RWPE1 (cell line): ENCODE measurements at regions not wholly inside any gene's neighbourhood (a gene's known extent, or its start where the extent isn't known, plus 50 kb on each side); places are given as distances from the start of the nearest gene placed in this dataset.
"Not testable (repeated sequence)": the region's sequence is repeated elsewhere in the genome, so short reads cannot be mapped to it uniquely, and the experiment has no call there.

ENCODE experiments used
- CTCF ChIA-PET: fragments of 350-600 bp; sonication (Branson Sonifier 250); formaldehyde crosslinking; extraction: SDS; loops from one replicate; lab custom pipeline; 2021; lab: Yijun Ruan, JAX
- POLR2A ChIA-PET: fragments of 400-600 bp; formaldehyde crosslinking; extraction: SDS; loops from one replicate; lab custom pipeline; 2020; ENCODE audit warnings: antibody characterized with exemption; ENCODE audit not compliant: low non-redundant PET; lab: Yijun Ruan, JAX
- DNase-seq: peaks from one replicate; pipeline ENCODE4 v3.0.0; 2012; ENCODE audit warnings: low spot score
- H3K27ac ChIP-seq: fragments of 450-650 bp; 2 replicates; pipeline ENCODE4 v1.5.1; 2017
- CTCF ChIP-seq: fragments of 450-650 bp; conservative IDR thresholded peaks from 2 replicates; pipeline ENCODE4 v1.5.1; 2017; ENCODE audit warnings: low read depth, mild to moderate bottlenecking

- no peak overlapping the region for H3K27ac ChIP-seq
- DNase-seq, result no peak
- POLR2A ChIA-PET, result no interaction called here
- CTCF ChIA-PET, result interaction anchor here (0.5 to 0.7 kb wide), 2 partner anchors 19 to 1286 kb away, joined by 3 read pairs; no protein-coding TSS in a partner anchor
- TF ChIP-seq CTCF, result no peak
These were observed 135.9 kb downstream of the MACROH2A1 start for GRCh38 chr5:135263022-135263668.

GRCh38 chr5:135262364-135262763 is 136.7 kb downstream of the MACROH2A1 start:
- CTCF ChIA-PET, result no interaction called here
- no peak for DNase-seq
- POLR2A ChIA-PET, result no interaction called here
- TF ChIP-seq CTCF, result no peak
- no peak overlapping the region for H3K27ac ChIP-seq

- DNase-seq, CTCF ChIA-PET, H3K27ac ChIP-seq, POLR2A ChIA-PET: not testable (repeated sequence)
These were observed 138.9 kb downstream of the MACROH2A1 start for GRCh38 chr5:135260108-135260507.

GRCh38 chr5:135255461-135256178 is 143.4 kb downstream of the MACROH2A1 start:
- DNase-seq, result no peak
- POLR2A ChIA-PET, result no interaction called here
- no peak overlapping the region for H3K27ac ChIP-seq
- no peak for TF ChIP-seq CTCF
- CTCF ChIA-PET, result interaction anchor here (0.5 to 1.0 kb wide), 2 partner anchors 23 to 435 kb away, joined by 3 to 6 read pairs; no protein-coding TSS in a partner anchor

- no peak for DNase-seq
- H3K27ac ChIP-seq, result no peak overlapping the region
- POLR2A ChIA-PET, result no interaction called here
- CTCF ChIA-PET, result no interaction called here
- no peak for TF ChIP-seq CTCF
These were observed 144.8 kb downstream of the MACROH2A1 start for GRCh38 chr5:135254183-135254582.

GRCh38 chr5:135253601-135254178 is 145.3 kb downstream of the MACROH2A1 start:
- no peak for TF ChIP-seq CTCF
- DNase-seq, result no peak
- POLR2A ChIA-PET, result no interaction called here
- CTCF ChIA-PET, result no interaction called here
- H3K27ac ChIP-seq, result no peak overlapping the region
